B cell (primary cell): ENCODE measurements at regions not wholly inside any gene's neighbourhood (a gene's known extent, or its start where the extent isn't known, plus 50 kb on each side); places are given as distances from the start of the nearest gene placed in this dataset.

Experiments used
- ATAC-seq: fragments of 200-7000 bp; cut with Tn5 transposase; one replicate; pipeline ENCODE4 v1.10.0; 2021; ENCODE audit warnings: low read depth, mild to moderate bottlenecking, moderate number of reproducible peaks, moderate library complexity
- CTCF ChIA-PET: fragments of 350-600 bp; sonication (Branson Sonifier 250); formaldehyde crosslinking; loops from one replicate; lab custom pipeline; 2021; ENCODE audit warnings: antibody characterized with exemption, inconsistent platforms; lab: Charles Lee
- POLR2A ChIA-PET: fragments of 350-600 bp; sonication (Branson Sonifier 250); formaldehyde crosslinking; loops from one replicate; lab custom pipeline; 2021; ENCODE audit warnings: antibody characterized with exemption; lab: Charles Lee
- DNase-seq: peaks from one replicate; pipeline ENCODE4 v3.0.0; 2013
- H2AFZ ChIP-seq: 2 replicates; pipeline ENCODE4 v1.6.1; 2012; ENCODE audit warnings: mild to moderate bottlenecking, low read depth, low read length; ENCODE audit not compliant: insufficient read depth, poor library complexity, severe bottlenecking
- H3K27ac ChIP-seq, 2 donors: 1 replicate in 1 of 2; 2 replicates in 1 of 2; pipeline ENCODE4 v1.5.1; 2012 to 2013; ENCODE audit warnings: low read length in 2 of 2, mild to moderate bottlenecking in 2 of 2, moderate library complexity in 1 of 2
- H3K27me3 ChIP-seq, 4 experiments: fragments of 200-600 bp in 1 of 4; sonication (generic) in 1 of 4; replicated peaks in 1 of 4; 1 replicate in 2 of 4; 2 replicates in 2 of 4; pipeline versions ENCODE4 v1.6.1 to v1.7.0; 2013 to 2016; ENCODE audit warnings: low read length in 3 of 4, mild to moderate bottlenecking in 2 of 4, mixed read lengths in 1 of 4, moderate library complexity in 1 of 4; ENCODE audit not compliant: insufficient read depth in 4 of 4, control insufficient read depth in 3 of 4; ENCODE audit errors: control extremely low read depth in 1 of 4
- H3K36me3 ChIP-seq, 2 experiments: replicated peaks in 1 of 2; 1 replicate in 1 of 2; 2 replicates in 1 of 2; pipeline versions ENCODE4 v1.6.1 to v1.7.1; 2013; ENCODE audit warnings: low read length in 1 of 2; ENCODE audit not compliant: insufficient read depth in 2 of 2, control insufficient read depth in 1 of 2; ENCODE audit errors: control extremely low read depth in 1 of 2, extremely low read depth in 1 of 2
- H3K4me1 ChIP-seq, 2 donors: fragments of 200-600 bp in 1 of 2; sonication (generic) in 1 of 2; 1 replicate in 1 of 2; 2 replicates in 1 of 2; pipeline versions ENCODE4 v1.5.1 to v1.6.1; 2013 to 2017; ENCODE audit warnings: low read length in 2 of 2; ENCODE audit not compliant: control insufficient read depth in 2 of 2, insufficient read depth in 2 of 2
- H3K4me2 ChIP-seq: replicated peaks from 2 replicates; pipeline ENCODE3; 2012; ENCODE audit warnings: mild to moderate bottlenecking, low read depth, low read length; ENCODE audit not compliant: poor library complexity, severe bottlenecking
- H3K4me3 ChIP-seq, 5 experiments: fragments of 200-600 bp in 1 of 5; sonication (generic) in 1 of 5; 1 replicate in 3 of 5; 2 replicates in 2 of 5; pipeline versions ENCODE4 v1.5.1 to v1.7.0; 2011 to 2016; ENCODE audit warnings: low read length in 4 of 5, mild to moderate bottlenecking in 4 of 5, low read depth in 2 of 5, control low read depth in 1 of 5, moderate library complexity in 1 of 5; ENCODE audit not compliant: insufficient read depth in 1 of 5; ENCODE audit errors: control extremely low read depth in 1 of 5, extremely low read depth in 1 of 5
- H3K79me2 ChIP-seq: fragments of 200-600 bp; sonication (generic); one replicate; pipeline ENCODE4 v1.6.0; 2016; ENCODE audit warnings: low read length; ENCODE audit not compliant: control insufficient read depth, insufficient read depth
- H3K9ac ChIP-seq: fragments of 200-600 bp; sonication (generic); 2 replicates; pipeline ENCODE4 v1.6.1; 2017; ENCODE audit warnings: mild to moderate bottlenecking, low read length, moderate library complexity
- H3K9me3 ChIP-seq, 3 donors: one replicate each; pipeline versions ENCODE4 v1.6.1 to v1.7.1; 2013; ENCODE audit warnings: low read length in 2 of 3; ENCODE audit not compliant: control insufficient read depth in 2 of 3, insufficient read depth in 1 of 3; ENCODE audit errors: control extremely low read depth in 1 of 3
- H4K20me1 ChIP-seq: 2 replicates; pipeline ENCODE4 v1.6.0; 2012; ENCODE audit warnings: mild to moderate bottlenecking, low read length; ENCODE audit not compliant: insufficient read depth, control insufficient read depth, poor library complexity, severe bottlenecking
- H3K27ac Mint-ChIP-seq: one replicate; pipeline ENCODE4 v1.8.0; 2021; ENCODE audit warnings: mixed read lengths
- H3K27me3 Mint-ChIP-seq: one replicate; pipeline ENCODE4 v1.8.0; 2021; ENCODE audit warnings: mixed read lengths
- H3K4me1 Mint-ChIP-seq: one replicate; pipeline ENCODE4 v1.8.0; 2021; ENCODE audit warnings: mixed read lengths
- H3K4me3 Mint-ChIP-seq: one replicate; pipeline ENCODE4 v1.8.0; 2021; ENCODE audit warnings: mixed read lengths
- H3K9me3 Mint-ChIP-seq: one replicate; pipeline ENCODE4 v1.8.0; 2022; ENCODE audit warnings: mixed read lengths; ENCODE audit not compliant: insufficient read depth
- CTCF ChIP-seq: fragments of 200-600 bp; IDR thresholded peaks from one replicate; pipeline ENCODE4 v1.8.0; 2022; ENCODE audit warnings: antibody characterized with exemption, mild to moderate bottlenecking
- EZH2 ChIP-seq: IDR thresholded peaks from 2 replicates; pipeline ENCODE4 v1.6.1; 2012; ENCODE audit warnings: borderline replicate concordance, low read depth, mild to moderate bottlenecking, moderate library complexity, low read length; ENCODE audit not compliant: insufficient read depth, poor library complexity, severe bottlenecking
- WGBS: methylation state at CpG from one replicate; pipeline ENCODE4 v1.1.5; 2013; ENCODE audit warnings: missing lambda C conversion rate; ENCODE audit not compliant: insufficient coverage; 5-methylcytosine and 5-hydroxymethylcytosine counted together
- intact Hi-C: fragments of 100-400 bp; cut with micrococcal nuclease; formaldehyde crosslinking; loops from one replicate; pipeline ENCODE4 v1.10.0; 2022

GRCh38 chr20:39853636-39854035 is 835.4 kb downstream of the MAFB start:
- CTCF ChIA-PET: no interaction called here
- no peak overlapping the region for H3K27ac Mint-ChIP-seq
- no peaks in the 10 kb centered on the region for H3K4me1 ChIP-seq
- POLR2A ChIA-PET: no interaction called here
- H3K27me3 Mint-ChIP-seq: peaks cover 3% of the 10 kb centered on the region
- no peaks in the 10 kb centered on the region for H3K36me3 ChIP-seq
- H3K9me3 Mint-ChIP-seq: no peaks in the 10 kb centered on the region
- H3K4me1 Mint-ChIP-seq: peaks cover 9% of the 10 kb centered on the region
- H3K27me3 ChIP-seq: no peaks in the 10 kb centered on the region
- H3K79me2 ChIP-seq: no peaks in the 10 kb centered on the region
- DNase-seq: no peak
- H3K4me3 ChIP-seq: no peak overlapping the region
- no peak overlapping the region for H2AFZ ChIP-seq
- intact Hi-C loops: no loop called here
- WGBS: 92% methylated on average over 2 of the region's 2 CpGs
- no peak overlapping the region for H3K9ac ChIP-seq
- H3K4me3 Mint-ChIP-seq: no peak overlapping the region
- no peaks in the 10 kb centered on the region for H3K9me3 ChIP-seq
- H3K27ac ChIP-seq: no peak overlapping the region
- H4K20me1 ChIP-seq: no peaks in the 10 kb centered on the region
- no peak for ATAC-seq
- TF ChIP-seq EZH2 (no peak), CTCF (no peak)
- H3K4me2 ChIP-seq: no peak overlapping the region

DNA sequence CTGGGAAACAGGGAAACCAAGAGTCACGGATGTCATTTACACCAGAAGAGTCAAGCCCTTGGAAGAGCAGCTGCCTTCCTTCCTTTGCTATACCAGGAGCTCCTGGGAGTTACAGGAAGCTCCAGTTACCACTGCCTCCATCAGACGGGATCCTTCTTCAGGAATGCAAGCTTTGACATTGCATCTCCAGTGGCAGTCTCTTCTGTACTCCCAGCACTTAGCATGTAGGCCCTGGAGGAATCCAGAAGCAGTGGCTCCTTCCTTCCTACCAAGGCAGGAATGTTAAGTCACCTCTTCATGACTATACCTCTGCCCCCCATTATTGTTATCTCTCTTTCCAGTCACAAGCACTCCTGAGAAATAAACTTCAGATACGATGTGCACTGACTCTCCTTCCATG is 836.0 kb downstream of the MAFB start:
- H3K27me3 ChIP-seq: no peaks in the 10 kb centered on the region
- H3K9me3 Mint-ChIP-seq: no peaks in the 10 kb centered on the region
- H3K4me3 ChIP-seq: no peak overlapping the region
- DNase-seq (no peak), ATAC-seq (no peak)
- H3K4me1 Mint-ChIP-seq: peaks cover 9% of the 10 kb centered on the region
- H3K27me3 Mint-ChIP-seq: no peaks in the 10 kb centered on the region
- CTCF ChIA-PET: no interaction called here
- no peaks in the 10 kb centered on the region for H3K4me1 ChIP-seq
- no peaks in the 10 kb centered on the region for H4K20me1 ChIP-seq
- H3K27ac Mint-ChIP-seq: no peak overlapping the region
- H3K27ac ChIP-seq: no peak overlapping the region
- H3K79me2 ChIP-seq: no peaks in the 10 kb centered on the region
- TF ChIP-seq EZH2 (no peak), CTCF (no peak)
- H2AFZ ChIP-seq: no peak overlapping the region
- 95% methylated on average over 3 of the region's 3 CpGs for WGBS
- H3K4me3 Mint-ChIP-seq: no peak overlapping the region
- no peaks in the 10 kb centered on the region for H3K36me3 ChIP-seq
- no peaks in the 10 kb centered on the region for H3K9me3 ChIP-seq
- intact Hi-C loops: no loop called here
- H3K4me2 ChIP-seq: no peak overlapping the region
- no peak overlapping the region for H3K9ac ChIP-seq
- POLR2A ChIA-PET: no interaction called here
